GM19463 (cell line): ENCODE measurements at regions not wholly inside any gene's neighbourhood (a gene's known extent, or its start where the extent isn't known, plus 50 kb on each side); places are given as distances from the start of the nearest gene placed in this dataset.

ENCODE experiments used
- ATAC-seq: cut with Tn5 transposase; IDR thresholded peaks from one replicate; pipeline ENCODE4 v1.9.1; 2021; ENCODE audit warnings: mild to moderate bottlenecking, moderate library complexity; ENCODE audit not compliant: unreplicated experiment

DNA sequence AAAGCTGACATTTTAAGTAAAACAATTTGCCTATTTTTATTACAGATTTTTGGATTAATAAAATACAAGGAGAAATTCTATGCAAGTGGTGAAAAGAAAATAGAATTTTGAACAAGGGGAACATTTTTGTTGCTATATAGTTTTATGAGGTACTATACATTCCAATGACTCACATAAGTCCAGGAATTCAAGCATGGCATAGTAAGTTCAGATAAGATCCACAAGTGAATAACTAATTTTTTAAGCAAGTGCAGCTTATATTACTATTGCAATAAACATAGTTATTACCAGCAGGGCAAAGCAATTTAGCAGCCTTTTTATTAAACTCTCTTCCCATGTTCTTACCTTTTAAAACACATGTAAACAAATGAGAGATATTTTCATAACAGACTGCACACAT is 1123.5 kb upstream of the LRRN3 start:
- no peak for ATAC-seq

- no peak for ATAC-seq
Observed at GRCh38 chr7:109983618-109984017, 1107.3 kb upstream of the LRRN3 start.

DNA sequence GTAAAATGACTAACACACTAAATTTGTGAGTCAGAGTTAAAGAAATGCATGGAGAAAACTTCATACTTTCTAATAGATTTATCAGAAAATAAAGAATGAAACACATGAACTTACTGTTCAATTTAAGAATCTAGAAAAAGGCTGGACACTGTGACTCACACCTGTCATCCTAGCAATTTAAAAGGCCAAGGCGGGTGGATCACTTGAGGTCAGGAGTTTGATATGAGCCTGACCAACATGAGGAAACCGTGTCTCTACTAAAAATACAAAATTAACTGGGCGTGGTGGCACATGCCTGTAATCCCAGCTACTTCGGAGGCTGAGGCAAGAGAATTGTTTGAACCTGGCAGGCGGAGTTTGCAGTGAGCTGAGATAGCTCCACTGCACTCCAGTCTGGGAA is 1106.2 kb upstream of the LRRN3 start:
- ATAC-seq = no peak

GRCh38 chr7:109986701-109987100 is 1104.2 kb upstream of the LRRN3 start:
- no peak for ATAC-seq

DNA sequence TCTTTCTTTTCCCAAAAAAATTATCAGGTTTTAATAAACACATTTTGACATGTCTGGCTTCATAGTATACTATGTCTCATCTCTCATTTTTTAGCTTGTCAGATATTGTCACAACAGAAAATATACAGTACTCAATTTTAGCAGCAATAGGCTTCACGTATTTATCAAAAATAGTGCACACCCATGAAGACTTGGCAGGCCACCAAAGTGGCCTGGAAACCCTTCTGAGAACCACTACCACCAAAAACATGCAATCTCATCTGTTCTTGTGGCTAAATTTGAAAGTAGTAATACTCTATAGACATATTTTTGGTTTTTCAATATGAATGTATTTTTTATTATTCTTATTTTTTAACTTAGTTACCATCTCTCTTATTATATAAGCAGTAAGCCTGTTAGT is 1094.5 kb upstream of the LRRN3 start:
- ATAC-seq = no peak

DNA sequence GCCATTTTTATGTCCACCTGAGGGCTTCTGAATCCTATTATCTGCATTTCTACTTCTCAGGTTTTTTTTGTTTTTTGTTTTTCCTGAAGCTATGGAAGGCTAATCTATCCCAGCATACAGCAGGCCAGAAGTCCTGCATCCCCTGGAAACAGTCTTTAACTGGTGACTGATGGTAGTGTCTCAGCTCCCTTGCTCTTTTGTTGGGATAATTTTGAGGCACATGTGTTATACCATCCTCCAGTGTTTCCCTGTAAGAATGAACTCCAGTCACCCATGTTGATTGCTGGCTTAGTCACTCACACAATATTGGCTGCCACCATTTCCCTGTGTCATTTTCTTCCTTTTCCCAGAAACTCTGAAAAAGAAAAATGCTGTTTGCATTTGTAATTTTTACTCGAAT is 1094.0 kb upstream of the LRRN3 start:
- ATAC-seq = no peak

DNA sequence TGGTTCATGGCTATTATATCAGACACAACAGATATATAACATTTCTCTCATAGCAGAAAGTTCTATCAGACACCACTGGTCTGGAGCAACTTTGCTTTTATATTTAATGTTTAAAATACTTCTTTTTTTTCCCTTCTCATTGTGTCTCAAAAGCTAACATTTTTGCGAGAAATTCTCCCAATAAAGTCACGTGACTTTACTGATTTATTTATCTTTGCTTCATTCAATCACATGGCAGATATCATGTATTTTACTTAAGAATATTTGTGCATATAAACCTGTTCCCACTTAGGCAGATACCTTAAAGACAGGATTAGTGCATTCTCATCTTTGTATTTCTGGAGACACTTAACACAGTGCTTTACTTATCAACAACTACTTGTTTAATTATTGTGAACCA is 1093.1 kb upstream of the LRRN3 start:
- ATAC-seq = no peak

DNA sequence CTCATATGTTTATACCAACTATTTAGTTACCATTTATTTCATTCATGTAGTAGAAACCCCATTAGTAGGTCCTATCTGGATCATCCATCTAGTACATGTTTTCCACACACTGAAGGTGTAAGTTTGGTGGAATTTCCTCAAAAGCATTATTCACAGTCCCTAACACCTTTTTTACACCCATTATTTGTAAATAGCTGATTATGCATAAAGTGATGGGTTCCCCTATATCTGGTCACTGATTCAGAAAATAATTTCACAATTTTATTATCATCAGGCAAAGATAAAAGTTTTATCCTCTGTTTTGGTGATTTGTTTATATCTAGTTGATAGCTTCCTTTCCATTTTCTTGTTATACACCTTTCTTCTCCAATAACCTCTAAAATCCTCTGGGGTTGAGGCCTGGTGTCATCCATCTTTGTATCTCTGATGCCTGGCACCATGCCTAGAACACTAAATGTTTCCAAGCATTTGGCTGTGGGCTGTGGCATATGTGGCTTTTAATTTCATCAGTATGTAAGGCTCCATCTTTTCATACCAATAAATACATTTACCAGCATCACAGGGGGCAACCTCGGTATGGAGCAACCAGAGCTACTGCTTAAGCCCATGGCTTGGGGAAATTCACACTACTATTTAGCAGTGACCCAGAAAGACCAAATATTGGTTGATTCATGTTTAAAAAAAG is 1089.5 kb upstream of the LRRN3 start:
- no peak for ATAC-seq

- no peak for ATAC-seq
Observed at GRCh38 chr7:110003827-110004226, 1087.1 kb upstream of the LRRN3 start.

DNA sequence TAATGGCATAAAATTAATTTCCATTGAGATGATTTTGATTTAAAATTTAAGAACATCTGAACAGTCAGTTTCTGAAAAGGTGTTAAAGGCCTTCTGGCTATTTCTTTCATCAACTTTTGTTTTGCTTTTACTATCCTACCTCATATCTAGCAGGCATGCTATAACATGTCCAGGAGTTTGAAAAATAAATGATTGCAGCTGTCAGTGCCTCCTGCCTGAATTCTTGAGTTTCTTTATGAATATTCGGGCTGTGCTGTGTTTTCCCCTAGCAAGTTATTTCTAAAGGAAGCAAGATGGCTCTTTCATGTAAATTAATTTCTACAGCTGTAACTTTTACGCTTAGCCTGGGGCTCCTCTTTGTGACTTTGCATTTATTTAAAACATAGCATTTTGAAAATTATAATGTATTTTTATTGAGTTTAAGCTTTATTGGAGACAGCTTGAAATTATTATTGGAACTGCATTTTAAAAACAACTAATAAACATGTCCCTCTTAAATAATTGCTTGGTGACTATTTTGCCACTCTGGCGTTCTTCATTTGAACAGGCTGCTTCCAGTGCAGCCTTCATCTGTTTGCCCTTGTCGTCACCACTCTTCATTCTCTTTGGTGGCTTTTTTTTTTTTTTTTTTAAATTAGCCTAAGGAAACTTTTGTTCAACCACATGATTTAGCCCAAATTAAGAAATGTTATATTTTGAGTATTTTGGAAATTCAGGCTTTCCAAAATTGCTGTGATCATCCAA is 1083.4 kb upstream of the LRRN3 start:
- no peak for ATAC-seq

DNA sequence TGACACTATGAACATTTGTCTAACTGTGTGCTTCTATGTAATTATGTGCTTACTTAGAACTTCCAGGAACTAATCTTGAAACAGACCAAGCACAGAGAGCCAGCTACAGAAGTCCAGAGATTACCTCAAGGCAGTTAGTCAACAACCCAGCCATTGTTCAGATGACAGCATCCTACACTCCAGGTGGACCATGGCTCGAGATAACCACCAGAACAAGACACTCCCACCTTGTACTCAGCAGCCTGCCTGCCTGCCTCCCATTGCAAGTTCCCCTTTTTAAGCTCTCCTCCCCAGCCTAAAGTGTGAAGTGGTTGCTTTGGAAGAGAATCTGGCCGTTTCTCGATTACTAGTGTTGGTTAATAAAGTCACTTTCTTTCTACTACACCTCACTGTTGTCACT is 1080.6 kb upstream of the LRRN3 start:
- peak; percentile 52 for ATAC-seq

DNA sequence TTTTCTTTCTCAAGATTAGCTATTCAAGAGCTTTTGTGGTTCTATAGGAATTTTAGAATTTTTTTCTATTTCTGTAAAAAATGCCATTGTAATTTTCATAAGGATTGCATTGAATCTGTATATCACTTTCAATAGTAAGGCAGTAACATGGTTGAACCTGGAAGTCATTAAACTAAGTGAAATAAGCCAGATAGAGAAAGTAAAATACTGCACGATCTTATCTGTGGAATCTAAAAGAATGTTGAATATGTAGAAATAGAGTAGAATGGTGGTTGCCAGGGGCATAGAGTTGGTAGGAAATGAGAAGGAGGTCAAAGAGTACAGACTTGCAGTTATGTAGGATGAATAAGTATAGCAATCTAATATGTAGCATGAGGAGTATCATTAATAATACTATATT is 1073.5 kb upstream of the LRRN3 start:
- no peak for ATAC-seq

GRCh38 chr7:110027385-110027784 is 1063.5 kb upstream of the LRRN3 start:
- no peak for ATAC-seq

GRCh38 chr7:110043519-110043918 is 1047.4 kb upstream of the LRRN3 start:
- no peak for ATAC-seq

DNA sequence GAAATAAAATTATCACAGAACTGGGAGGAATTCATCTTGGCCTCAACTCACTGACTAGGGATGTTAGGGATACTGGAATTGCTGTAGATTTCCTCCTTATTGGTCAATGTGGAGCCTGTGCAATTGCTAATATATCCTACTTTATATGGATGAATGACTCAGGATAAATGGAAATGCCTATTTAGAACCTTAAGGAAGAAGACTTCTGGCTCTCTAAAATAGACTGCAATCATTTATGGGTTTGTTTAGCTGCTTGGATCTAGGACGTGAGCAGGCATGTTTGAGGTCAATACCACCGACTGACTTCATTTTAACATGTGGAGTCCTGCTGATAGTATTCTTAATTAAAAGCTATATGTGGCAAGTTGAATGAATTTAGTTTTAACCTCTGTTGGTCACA is 1040.1 kb upstream of the LRRN3 start:
- no peak for ATAC-seq

GRCh38 chr7:110051372-110051771 is 1039.6 kb upstream of the LRRN3 start:
- ATAC-seq = no peak

GRCh38 chr7:110056331-110056730 is 1034.6 kb upstream of the LRRN3 start:
- no peak for ATAC-seq

GRCh38 chr7:110058401-110058800 is 1032.5 kb upstream of the LRRN3 start:
- ATAC-seq = no peak

DNA sequence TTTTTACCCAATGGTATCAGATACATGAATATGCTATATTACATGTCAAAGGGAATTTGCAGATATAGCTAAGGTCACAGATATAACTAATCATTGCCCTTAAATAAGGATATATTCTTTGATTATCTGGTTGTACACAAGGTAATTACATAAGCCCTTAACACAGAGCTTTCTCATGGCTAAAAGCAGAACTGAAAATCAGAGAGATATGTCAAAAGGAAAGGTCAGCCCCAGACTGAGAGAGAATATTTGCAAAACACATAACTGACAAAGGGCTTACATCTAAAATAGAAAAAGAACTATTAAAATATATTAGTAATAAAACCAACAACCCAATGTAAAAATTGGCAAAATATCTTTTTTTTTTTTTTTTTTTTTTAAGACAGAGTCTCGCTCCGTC is 1029.5 kb upstream of the LRRN3 start:
- ATAC-seq = no peak

GRCh38 chr7:110065121-110065520 is 1025.8 kb upstream of the LRRN3 start:
- ATAC-seq = no peak

DNA sequence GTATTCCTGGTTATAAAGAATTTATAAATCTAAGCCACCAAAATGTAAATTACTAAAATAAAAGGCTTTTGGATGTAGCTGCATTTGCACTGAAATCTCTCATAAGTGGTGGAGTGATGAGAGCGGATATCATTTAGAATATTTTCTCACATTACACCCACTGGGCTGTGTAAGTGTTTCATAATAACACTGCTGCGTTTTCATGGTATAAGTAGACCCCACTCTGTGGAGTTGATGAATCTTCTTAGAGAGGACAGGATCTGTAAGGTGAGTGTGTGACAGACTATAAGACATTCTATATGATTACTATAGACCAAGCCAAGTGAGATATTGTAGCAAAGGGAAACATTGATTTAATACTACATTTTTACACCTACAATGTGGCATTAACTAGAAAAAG is 1024.1 kb upstream of the LRRN3 start:
- no peak for ATAC-seq

DNA sequence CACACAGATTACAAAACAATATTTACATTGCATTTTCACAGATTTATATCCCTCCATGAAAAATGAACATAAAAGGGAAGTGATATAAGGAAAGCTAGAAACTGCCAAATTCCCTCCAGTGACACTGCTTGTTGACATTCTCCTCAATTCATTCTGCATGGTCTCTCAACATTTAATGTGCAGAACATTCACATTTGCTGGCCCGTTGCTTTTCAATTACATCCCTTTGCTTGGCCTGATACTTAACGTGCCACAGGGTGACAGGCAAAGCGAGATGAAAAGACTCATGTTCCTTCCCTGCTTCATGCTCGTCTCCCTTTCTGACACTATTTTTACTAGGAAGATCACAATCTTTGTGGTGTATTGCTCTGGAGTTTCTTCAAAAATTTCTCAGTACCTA is 1019.7 kb upstream of the LRRN3 start:
- ATAC-seq = no peak

DNA sequence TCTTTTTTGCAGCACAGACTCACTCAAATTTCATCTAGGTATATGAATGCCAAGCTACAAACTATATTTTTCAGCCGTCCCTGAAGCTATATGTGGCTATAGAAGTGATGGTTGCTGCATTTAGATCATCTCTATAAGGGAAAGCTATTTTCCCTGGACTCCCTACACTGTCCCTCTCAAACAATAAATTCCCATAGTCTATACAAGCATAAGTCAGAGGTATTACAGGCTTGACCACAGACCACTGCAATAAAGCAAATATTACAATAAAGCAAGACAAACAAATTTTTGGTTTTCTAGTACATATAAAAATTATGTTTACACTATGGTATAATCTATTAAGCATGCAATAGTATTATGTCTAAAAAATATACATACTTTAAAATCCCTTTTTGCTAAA is 1015.5 kb upstream of the LRRN3 start:
- ATAC-seq = no peak
